Mesenchymal stem cell (in vitro differentiated cells and primary cell): ENCODE measurements at regions not wholly inside any gene's neighbourhood (a gene's known extent, or its start where the extent isn't known, plus 50 kb on each side); places are given as distances from the start of the nearest gene placed in this dataset.

ENCODE experiments used
- DNase-seq: peaks from one replicate; pipeline ENCODE4 v3.0.0-alpha.2; 2013
- H2AFZ ChIP-seq: one replicate; pipeline ENCODE4 v1.6.1; 2013; ENCODE audit warnings: low read depth, mild to moderate bottlenecking, control low read depth, inconsistent platforms, low read length, moderate library complexity
- H2AK5ac ChIP-seq: 2 replicates; pipeline ENCODE4 v1.6.1; 2013; ENCODE audit warnings: low read length, moderate library complexity, mild to moderate bottlenecking, inconsistent platforms; ENCODE audit not compliant: severe bottlenecking
- H2BK120ac ChIP-seq: one replicate; pipeline ENCODE4 v1.6.1; 2013; ENCODE audit warnings: low read depth, mild to moderate bottlenecking, inconsistent platforms, low read length, moderate library complexity
- H2BK12ac ChIP-seq, 2 experiments: one replicate each; pipeline ENCODE4 v1.6.1; 2013; ENCODE audit warnings: inconsistent platforms in 2 of 2, low read length in 2 of 2, mild to moderate bottlenecking in 2 of 2, moderate library complexity in 2 of 2, control low read depth in 1 of 2
- H2BK15ac ChIP-seq: one replicate; pipeline ENCODE4 v1.6.1; 2013; ENCODE audit warnings: mild to moderate bottlenecking, low read depth, inconsistent platforms; ENCODE audit not compliant: poor library complexity, severe bottlenecking
- H2BK5ac ChIP-seq: 2 replicates; pipeline ENCODE4 v1.6.1; 2013; ENCODE audit warnings: low read depth, mild to moderate bottlenecking, low read length, control low read depth, inconsistent platforms; ENCODE audit not compliant: poor library complexity, severe bottlenecking
- H3K14ac ChIP-seq, 2 experiments: one replicate each; pipeline ENCODE4 v1.6.1; 2013; ENCODE audit warnings: inconsistent platforms in 2 of 2, low read length in 2 of 2, control low read depth in 1 of 2, mild to moderate bottlenecking in 1 of 2, moderate library complexity in 1 of 2
- H3K18ac ChIP-seq, 2 experiments: one replicate each; pipeline ENCODE4 v1.6.1; 2013; ENCODE audit warnings: inconsistent platforms in 2 of 2, low read length in 2 of 2, control low read depth in 1 of 2, low read depth in 1 of 2, mild to moderate bottlenecking in 1 of 2
- H3K23ac ChIP-seq, 2 experiments: one replicate each; pipeline ENCODE4 v1.6.1; 2013; ENCODE audit warnings: inconsistent platforms in 2 of 2, low read length in 2 of 2, mild to moderate bottlenecking in 2 of 2, moderate library complexity in 2 of 2, control low read depth in 1 of 2
- H3K27ac ChIP-seq: 2 replicates; pipeline ENCODE4 v1.5.1; 2013; ENCODE audit warnings: mild to moderate bottlenecking, moderate library complexity, low read length, control low read depth, inconsistent platforms; ENCODE audit not compliant: poor library complexity, severe bottlenecking
- H3K27me3 ChIP-seq, 2 experiments: 2 replicates each; pipeline versions ENCODE4 v1.6.1 to v1.7.0; 2013; ENCODE audit warnings: low read length in 2 of 2, mild to moderate bottlenecking in 2 of 2, moderate library complexity in 2 of 2, control low read depth in 1 of 2, inconsistent platforms in 1 of 2; ENCODE audit not compliant: control insufficient read depth in 1 of 2, insufficient read depth in 1 of 2
- H3K36me3 ChIP-seq, 2 experiments: 2 replicates each; pipeline versions ENCODE4 v1.6.1 to v1.7.0; 2013; ENCODE audit warnings: low read length in 2 of 2, control low read depth in 1 of 2, inconsistent platforms in 1 of 2, low read depth in 1 of 2, mild to moderate bottlenecking in 1 of 2; ENCODE audit not compliant: insufficient read depth in 2 of 2, control insufficient read depth in 1 of 2
- H3K4ac ChIP-seq, 2 experiments: one replicate each; pipeline ENCODE4 v1.6.1; 2013; ENCODE audit warnings: inconsistent platforms in 2 of 2, low read length in 2 of 2, mild to moderate bottlenecking in 2 of 2, moderate library complexity in 2 of 2, control low read depth in 1 of 2, low read depth in 1 of 2
- H3K4me1 ChIP-seq: 2 replicates; pipeline ENCODE4 v1.6.1; 2013; ENCODE audit warnings: low read depth, low read length, control low read depth; ENCODE audit not compliant: control insufficient read depth, insufficient read depth
- H3K4me2 ChIP-seq: 2 replicates; pipeline ENCODE4 v1.6.1; 2013; ENCODE audit warnings: low read length, mild to moderate bottlenecking, inconsistent platforms; ENCODE audit not compliant: poor library complexity, severe bottlenecking
- H3K4me3 ChIP-seq, 2 experiments: 2 replicates each; pipeline versions ENCODE4 v1.5.1 to v1.7.0; 2013; ENCODE audit warnings: low read length in 2 of 2, mild to moderate bottlenecking in 2 of 2, control low read depth in 1 of 2, low read depth in 1 of 2; ENCODE audit not compliant: insufficient read depth in 1 of 2
- H3K79me1 ChIP-seq: replicated peaks from 2 replicates; pipeline ENCODE4 v1.6.1; 2013; ENCODE audit warnings: mild to moderate bottlenecking, control low read depth, low read length, inconsistent platforms; ENCODE audit not compliant: poor library complexity, severe bottlenecking
- H3K9ac ChIP-seq: 2 replicates; pipeline ENCODE4 v1.7.0; 2013; ENCODE audit warnings: mild to moderate bottlenecking, low read length, moderate library complexity
- H3K9me3 ChIP-seq: 2 replicates; pipeline ENCODE4 v1.7.0; 2013; ENCODE audit warnings: mild to moderate bottlenecking, low read length; ENCODE audit not compliant: control insufficient read depth
- H4K8ac ChIP-seq: one replicate; pipeline ENCODE4 v1.6.1; 2013; ENCODE audit warnings: inconsistent platforms, mild to moderate bottlenecking, low read length, moderate library complexity
- H4K91ac ChIP-seq: one replicate; pipeline ENCODE4 v1.6.1; 2013; ENCODE audit warnings: mild to moderate bottlenecking, low read length, inconsistent platforms
- WGBS: methylation state at CpG from one replicate; pipeline ENCODE4 v1.1.7; 2013; ENCODE audit warnings: mixed read lengths; 5-methylcytosine and 5-hydroxymethylcytosine counted together

DNA sequence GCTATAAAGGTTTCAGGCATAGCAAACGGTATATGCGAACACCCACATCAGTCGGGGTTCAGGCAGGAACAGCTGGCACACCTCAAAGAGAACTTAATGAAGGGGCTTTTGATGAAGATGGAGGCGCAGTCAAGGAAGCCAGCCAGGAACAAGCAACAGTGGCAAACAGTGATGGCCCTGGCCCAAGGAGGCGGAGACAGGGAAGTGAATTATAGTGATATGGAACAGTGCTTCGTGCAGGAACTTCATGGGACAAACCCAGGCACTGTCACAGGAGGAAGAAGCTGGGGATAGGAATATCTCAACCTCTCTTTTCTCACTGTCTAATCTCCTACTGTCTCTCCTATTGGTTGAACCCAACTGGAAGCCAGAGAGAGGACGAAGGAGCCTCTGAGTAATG lies 328.3 kb downstream of the AACS start:
- no peak for DNase-seq
- H2BK15ac ChIP-seq = no peak overlapping the region
- no peak overlapping the region for H2AK5ac ChIP-seq
- H3K79me1 ChIP-seq = no peaks in the 10 kb centered on the region
- H3K23ac ChIP-seq = no peak overlapping the region
- H2BK12ac ChIP-seq = no peak overlapping the region
- no peak overlapping the region for H3K4ac ChIP-seq
- no peak overlapping the region for H2BK120ac ChIP-seq
- H3K18ac ChIP-seq = no peak overlapping the region
- no peak overlapping the region for H4K91ac ChIP-seq
- H3K4me2 ChIP-seq = no peak overlapping the region
- H3K36me3 ChIP-seq = no peaks in the 10 kb centered on the region
- H4K8ac ChIP-seq = no peak overlapping the region
- H3K9ac ChIP-seq = no peak overlapping the region
- WGBS = 79% methylated on average over 6 of the region's 7 CpGs
- no peak overlapping the region for H2AFZ ChIP-seq
- no peak overlapping the region for H3K14ac ChIP-seq
- H3K27me3 ChIP-seq = no peaks in the 10 kb centered on the region
- no peak overlapping the region for H3K4me3 ChIP-seq
- no peak overlapping the region for H2BK5ac ChIP-seq
- H3K27ac ChIP-seq = no peak overlapping the region
- no peaks in the 10 kb centered on the region for H3K4me1 ChIP-seq
- H3K9me3 ChIP-seq = peaks cover 6% of the 10 kb centered on the region

DNA sequence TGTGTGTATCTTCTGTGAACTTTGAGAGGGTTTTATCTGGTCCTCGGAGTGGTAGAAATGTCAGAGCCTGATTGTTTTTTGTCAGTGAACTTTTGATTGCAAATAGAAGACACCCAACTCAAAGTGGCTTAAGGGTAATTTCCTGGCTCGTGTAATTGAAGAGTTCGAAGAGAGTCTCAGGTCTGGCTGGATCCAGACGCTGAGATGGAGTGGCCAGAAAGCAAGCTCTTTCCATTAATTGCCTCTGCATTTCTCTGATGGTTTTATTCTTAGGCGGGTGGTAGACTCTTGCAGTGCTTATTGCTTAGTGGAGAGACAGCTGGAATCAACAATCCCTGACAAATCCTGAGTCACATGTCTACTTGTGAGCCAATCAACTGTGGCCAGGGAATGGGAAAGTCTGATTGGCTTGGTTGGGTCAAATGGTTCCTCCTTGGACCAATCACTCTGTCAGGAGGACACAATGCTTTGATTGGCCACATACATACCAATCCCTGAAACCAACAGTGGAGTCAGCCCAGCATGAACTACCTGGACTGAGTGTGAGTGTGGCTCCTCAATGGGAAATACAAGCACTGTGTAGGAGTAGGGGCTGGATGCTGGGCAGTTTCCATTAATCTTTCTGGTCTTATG lies 330.5 kb downstream of the AACS start:
- H4K91ac ChIP-seq = no peak overlapping the region
- no peak overlapping the region for H3K14ac ChIP-seq
- DNase-seq = no peak
- WGBS = 61% methylated on average over 5 of the region's 5 CpGs
- H2BK15ac ChIP-seq = no peak overlapping the region
- H3K4me3 ChIP-seq = no peak overlapping the region
- no peak overlapping the region for H3K4ac ChIP-seq
- peaks cover 15% of the 10 kb centered on the region for H3K9me3 ChIP-seq
- no peak overlapping the region for H4K8ac ChIP-seq
- no peak overlapping the region for H2BK5ac ChIP-seq
- no peak overlapping the region for H3K9ac ChIP-seq
- no peaks in the 10 kb centered on the region for H3K4me1 ChIP-seq
- no peaks in the 10 kb centered on the region for H3K36me3 ChIP-seq
- H3K27me3 ChIP-seq = no peaks in the 10 kb centered on the region
- no peak overlapping the region for H2BK12ac ChIP-seq
- no peak overlapping the region for H3K27ac ChIP-seq
- no peak overlapping the region for H3K4me2 ChIP-seq
- no peak overlapping the region for H3K18ac ChIP-seq
- H2BK120ac ChIP-seq = no peak overlapping the region
- H2AFZ ChIP-seq = no peak overlapping the region
- no peaks in the 10 kb centered on the region for H3K79me1 ChIP-seq
- no peak overlapping the region for H2AK5ac ChIP-seq
- H3K23ac ChIP-seq = no peak overlapping the region

DNA sequence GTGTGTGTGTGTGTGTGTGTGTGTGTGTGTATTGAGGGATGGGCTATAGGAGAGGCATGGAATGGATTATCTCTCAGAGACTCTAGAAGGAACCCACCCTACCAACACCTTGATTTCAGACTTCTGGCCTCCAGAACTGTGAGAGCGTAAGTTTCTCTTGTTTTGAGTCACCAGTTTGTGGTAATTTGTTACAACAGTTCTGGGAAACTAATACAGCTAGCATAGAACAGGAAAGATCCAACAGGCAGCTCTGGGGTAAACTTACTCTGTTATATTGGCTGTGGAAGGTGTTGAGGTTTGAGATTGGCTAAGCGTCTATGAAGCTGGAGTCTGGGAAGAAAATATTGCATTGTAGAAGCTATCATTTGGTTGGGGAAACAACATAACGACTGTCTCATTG lies 334.3 kb downstream of the AACS start:
- Histone ChIP-seq H3K9me3 (peaks cover 28% of the 10 kb centered on the region), H3K27ac (no peak overlapping the region), H2BK5ac (no peak overlapping the region), H3K9ac (no peak overlapping the region), H2BK120ac (no peak overlapping the region), H2AFZ (no peak overlapping the region), H4K91ac (no peak overlapping the region), H3K36me3 (no peaks in the 10 kb centered on the region), H3K79me1 (no peaks in the 10 kb centered on the region), H3K14ac (no peak overlapping the region), H2BK15ac (no peak overlapping the region), H3K27me3 (no peaks in the 10 kb centered on the region), H4K8ac (no peak overlapping the region), H3K4ac (no peak overlapping the region), H2BK12ac (no peak overlapping the region), H3K23ac (no peak overlapping the region), H3K4me1 (no peaks in the 10 kb centered on the region), H3K4me3 (no peak overlapping the region), H3K18ac (no peak overlapping the region), H2AK5ac (no peak overlapping the region), H3K4me2 (no peak overlapping the region)
- WGBS = 63% methylated on average over 3 of the region's 3 CpGs
- DNase-seq = no peak

DNA sequence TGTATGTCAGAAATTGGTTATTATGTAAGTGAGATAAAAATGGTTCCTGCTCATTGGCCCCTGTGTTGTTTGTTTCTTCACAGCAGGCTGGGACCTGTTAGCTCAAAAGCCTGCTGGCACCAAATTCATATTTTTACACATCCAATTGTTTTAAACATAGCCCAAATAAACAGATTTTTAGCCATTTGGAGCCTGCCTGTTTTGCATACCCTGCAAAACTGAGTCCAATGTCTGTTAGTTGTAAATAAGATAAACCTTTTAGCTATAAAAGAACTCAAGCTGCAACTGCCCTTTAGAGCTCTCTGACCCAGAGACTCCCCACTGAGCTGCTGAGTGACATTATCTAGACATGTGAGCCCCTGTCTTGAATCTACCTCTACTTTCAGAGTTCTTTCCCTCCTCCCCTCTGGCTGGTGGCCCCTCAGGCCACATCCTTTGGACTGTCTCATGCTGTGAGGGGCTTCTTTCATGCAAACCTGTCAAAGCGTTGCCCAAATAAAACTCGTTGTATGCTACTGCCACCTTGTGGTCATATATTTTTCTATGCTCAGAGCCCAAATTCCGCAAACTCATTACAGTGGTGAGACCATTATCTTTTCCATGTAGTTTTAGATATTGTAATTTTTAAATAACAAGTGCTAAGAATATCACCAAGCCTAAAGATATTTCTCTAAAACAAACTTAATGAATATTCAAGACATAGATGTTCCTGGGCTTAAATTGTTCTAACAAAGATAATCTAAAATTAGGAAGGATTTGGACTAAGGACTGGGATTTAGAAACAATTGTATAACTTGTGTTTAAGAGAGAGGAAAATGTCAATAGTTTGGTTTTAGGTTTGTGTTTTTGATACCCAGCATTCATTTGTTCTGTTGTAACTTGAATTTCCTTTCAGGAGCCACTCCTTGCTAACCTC lies 337.9 kb downstream of the AACS start:
- Histone ChIP-seq H4K8ac (no peak overlapping the region), H3K9ac (no peak overlapping the region), H3K27me3 (no peaks in the 10 kb centered on the region), H4K91ac (no peak overlapping the region), H3K23ac (no peak overlapping the region), H2BK120ac (no peak overlapping the region), H3K36me3 (no peaks in the 10 kb centered on the region), H3K4ac (no peak overlapping the region), H3K4me3 (no peak overlapping the region), H2AFZ (no peak overlapping the region), H3K14ac (no peak overlapping the region), H3K4me2 (no peak overlapping the region), H2BK5ac (no peak overlapping the region), H3K9me3 (peaks cover 24% of the 10 kb centered on the region), H3K18ac (no peak overlapping the region), H2BK12ac (no peak overlapping the region), H2BK15ac (no peak overlapping the region), H3K27ac (no peak overlapping the region), H2AK5ac (no peak overlapping the region), H3K4me1 (no peaks in the 10 kb centered on the region), H3K79me1 (no peaks in the 10 kb centered on the region)
- DNase-seq = peak; percentile 14
- no CpG with 5 or more reads among the region's 3 CpGs for WGBS
